HL-60 (cell line): ENCODE measurements at regions not wholly inside any gene's neighbourhood (a gene's known extent, or its start where the extent isn't known, plus 50 kb on each side); places are given as distances from the start of the nearest gene placed in this dataset.

Experiments used
- DNase-seq, 2 experiments: peaks; one replicate each; pipeline ENCODE4 v3.0.0-alpha.2; 2010 to 2020; ENCODE audit warnings: low read depth in 1 of 2, low spot score in 1 of 2
- H3K27ac ChIP-seq: fragments of 250-450 bp; sonication (Bioruptor Pico); replicated peaks from 2 replicates; pipeline ENCODE4 v1.5.1; 2020; ENCODE audit warnings: mild to moderate bottlenecking, moderate library complexity
- H3K27me3 ChIP-seq: fragments of 250-450 bp; sonication (Bioruptor Pico); 2 replicates; pipeline ENCODE4 v1.5.1; 2021; ENCODE audit warnings: mild to moderate bottlenecking, moderate library complexity; ENCODE audit not compliant: insufficient read depth, poor library complexity, severe bottlenecking
- H3K4me3 ChIP-seq: replicated peaks from 2 replicates; pipeline ENCODE4 v1.5.1; 2011; ENCODE audit warnings: mild to moderate bottlenecking, control low read depth, low read length; ENCODE audit not compliant: insufficient read depth
- GABPA ChIP-seq: IDR thresholded peaks from 2 replicates; pipeline ENCODE4 v1.6.1; 2012; ENCODE audit warnings: low read depth
- POLR2AphosphoS5 ChIP-seq: IDR thresholded peaks from 2 replicates; pipeline ENCODE4 v1.6.1; 2012; ENCODE audit warnings: low read depth
- SPI1 ChIP-seq: IDR thresholded peaks from 2 replicates; pipeline ENCODE4 v1.6.1; 2012; ENCODE audit warnings: low read depth, mild to moderate bottlenecking, borderline replicate concordance
- TF ChIP-seq, protein P1 (sequence below): IDR thresholded peaks from 2 replicates; pipeline ENCODE4 v1.6.1; 2012; ENCODE audit warnings: low read depth; ENCODE audit not compliant: insufficient replicate concordance
- TF ChIP-seq, protein P2 (sequence below): IDR thresholded peaks from one replicate; pipeline ENCODE4 v1.5.1; 2011; ENCODE audit warnings: low read length, control low read depth, inconsistent platforms; ENCODE audit not compliant: insufficient read depth

DNA sequence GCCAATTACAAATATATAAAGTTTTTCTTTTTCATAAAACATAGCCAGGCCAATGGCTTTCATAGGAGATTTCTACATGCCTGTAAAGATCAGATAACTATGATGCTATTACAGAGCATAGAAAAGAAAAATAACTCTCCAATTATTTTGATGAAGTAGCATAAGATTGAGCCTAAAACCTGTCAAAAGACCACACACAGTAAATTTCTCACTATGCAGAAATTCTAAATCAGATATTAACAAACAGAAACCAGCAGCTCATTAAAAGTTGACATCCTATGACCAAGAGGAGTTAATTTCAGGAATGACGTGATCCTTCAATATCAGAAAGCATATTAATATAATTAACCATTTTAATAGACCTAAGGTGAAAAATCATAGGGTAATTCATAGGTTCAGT lies 139.0 kb upstream of the PIEZO2 start:
- H3K27ac ChIP-seq, result no peak overlapping the region
- no peak for TF ChIP-seq POLR2AphosphoS5
- H3K27me3 ChIP-seq, result no peaks in the 10 kb centered on the region
- DNase-seq, result no peak
- no peak overlapping the region for H3K4me3 ChIP-seq

DNA sequence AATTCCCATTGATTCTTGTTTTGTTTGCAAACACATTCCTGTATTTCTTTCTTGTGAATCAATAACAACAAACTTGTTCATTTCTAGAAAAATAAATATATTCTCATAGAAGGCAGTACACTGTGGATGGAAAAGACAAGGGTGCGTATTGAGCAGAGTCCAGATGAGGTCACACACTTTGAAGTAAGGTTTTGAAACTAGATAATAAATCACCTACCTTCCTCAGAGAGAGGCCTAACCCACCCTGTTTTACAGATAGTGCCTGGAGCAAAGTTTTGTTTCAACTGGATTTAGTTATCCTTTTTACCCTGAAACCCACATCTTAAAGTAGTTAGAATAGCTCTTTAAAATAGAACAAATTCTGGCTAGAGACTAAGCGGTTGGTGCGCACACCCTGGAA lies 137.1 kb upstream of the PIEZO2 start:
- no peak overlapping the region for H3K4me3 ChIP-seq
- H3K27ac ChIP-seq, result no peak overlapping the region
- no peak for DNase-seq
- TF ChIP-seq POLR2AphosphoS5, result no peak
- TF ChIP-seq SPI1, result no peak
- TF ChIP-seq, protein P1, sequence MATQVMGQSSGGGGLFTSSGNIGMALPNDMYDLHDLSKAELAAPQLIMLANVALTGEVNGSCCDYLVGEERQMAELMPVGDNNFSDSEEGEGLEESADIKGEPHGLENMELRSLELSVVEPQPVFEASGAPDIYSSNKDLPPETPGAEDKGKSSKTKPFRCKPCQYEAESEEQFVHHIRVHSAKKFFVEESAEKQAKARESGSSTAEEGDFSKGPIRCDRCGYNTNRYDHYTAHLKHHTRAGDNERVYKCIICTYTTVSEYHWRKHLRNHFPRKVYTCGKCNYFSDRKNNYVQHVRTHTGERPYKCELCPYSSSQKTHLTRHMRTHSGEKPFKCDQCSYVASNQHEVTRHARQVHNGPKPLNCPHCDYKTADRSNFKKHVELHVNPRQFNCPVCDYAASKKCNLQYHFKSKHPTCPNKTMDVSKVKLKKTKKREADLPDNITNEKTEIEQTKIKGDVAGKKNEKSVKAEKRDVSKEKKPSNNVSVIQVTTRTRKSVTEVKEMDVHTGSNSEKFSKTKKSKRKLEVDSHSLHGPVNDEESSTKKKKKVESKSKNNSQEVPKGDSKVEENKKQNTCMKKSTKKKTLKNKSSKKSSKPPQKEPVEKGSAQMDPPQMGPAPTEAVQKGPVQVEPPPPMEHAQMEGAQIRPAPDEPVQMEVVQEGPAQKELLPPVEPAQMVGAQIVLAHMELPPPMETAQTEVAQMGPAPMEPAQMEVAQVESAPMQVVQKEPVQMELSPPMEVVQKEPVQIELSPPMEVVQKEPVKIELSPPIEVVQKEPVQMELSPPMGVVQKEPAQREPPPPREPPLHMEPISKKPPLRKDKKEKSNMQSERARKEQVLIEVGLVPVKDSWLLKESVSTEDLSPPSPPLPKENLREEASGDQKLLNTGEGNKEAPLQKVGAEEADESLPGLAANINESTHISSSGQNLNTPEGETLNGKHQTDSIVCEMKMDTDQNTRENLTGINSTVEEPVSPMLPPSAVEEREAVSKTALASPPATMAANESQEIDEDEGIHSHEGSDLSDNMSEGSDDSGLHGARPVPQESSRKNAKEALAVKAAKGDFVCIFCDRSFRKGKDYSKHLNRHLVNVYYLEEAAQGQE, result no peak
- no peak for TF ChIP-seq GABPA
- TF ChIP-seq, protein P2, sequence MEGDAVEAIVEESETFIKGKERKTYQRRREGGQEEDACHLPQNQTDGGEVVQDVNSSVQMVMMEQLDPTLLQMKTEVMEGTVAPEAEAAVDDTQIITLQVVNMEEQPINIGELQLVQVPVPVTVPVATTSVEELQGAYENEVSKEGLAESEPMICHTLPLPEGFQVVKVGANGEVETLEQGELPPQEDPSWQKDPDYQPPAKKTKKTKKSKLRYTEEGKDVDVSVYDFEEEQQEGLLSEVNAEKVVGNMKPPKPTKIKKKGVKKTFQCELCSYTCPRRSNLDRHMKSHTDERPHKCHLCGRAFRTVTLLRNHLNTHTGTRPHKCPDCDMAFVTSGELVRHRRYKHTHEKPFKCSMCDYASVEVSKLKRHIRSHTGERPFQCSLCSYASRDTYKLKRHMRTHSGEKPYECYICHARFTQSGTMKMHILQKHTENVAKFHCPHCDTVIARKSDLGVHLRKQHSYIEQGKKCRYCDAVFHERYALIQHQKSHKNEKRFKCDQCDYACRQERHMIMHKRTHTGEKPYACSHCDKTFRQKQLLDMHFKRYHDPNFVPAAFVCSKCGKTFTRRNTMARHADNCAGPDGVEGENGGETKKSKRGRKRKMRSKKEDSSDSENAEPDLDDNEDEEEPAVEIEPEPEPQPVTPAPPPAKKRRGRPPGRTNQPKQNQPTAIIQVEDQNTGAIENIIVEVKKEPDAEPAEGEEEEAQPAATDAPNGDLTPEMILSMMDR, result no peak
- no peaks in the 10 kb centered on the region for H3K27me3 ChIP-seq

DNA sequence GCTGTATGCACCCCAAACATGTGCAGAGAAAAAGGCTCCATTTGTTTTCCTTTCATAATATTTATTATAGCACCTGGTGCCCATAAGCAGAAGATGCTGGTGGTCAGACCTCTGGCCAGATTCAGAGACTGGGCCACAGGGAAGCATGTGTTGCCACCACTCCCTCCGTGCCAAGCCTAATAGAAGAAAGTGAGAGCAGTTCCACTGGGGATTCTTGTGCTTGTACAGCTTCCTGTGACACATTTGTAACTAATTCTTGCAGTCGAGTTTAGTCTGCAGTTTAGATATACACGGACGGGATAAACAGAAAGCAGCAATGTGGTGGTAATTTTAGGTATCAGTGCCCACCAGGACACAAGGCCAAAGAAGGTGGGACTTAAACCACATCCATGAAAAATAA lies 135.4 kb upstream of the PIEZO2 start:
- no peak for DNase-seq
- Histone ChIP-seq H3K27ac (no peak overlapping the region), H3K27me3 (no peaks in the 10 kb centered on the region), H3K4me3 (no peak overlapping the region)
- TF ChIP-seq, protein P2, result no peak
- TF ChIP-seq, protein P1, result no peak
- TF ChIP-seq POLR2AphosphoS5, result no peak
- no peak for TF ChIP-seq GABPA
- no peak for TF ChIP-seq SPI1

DNA sequence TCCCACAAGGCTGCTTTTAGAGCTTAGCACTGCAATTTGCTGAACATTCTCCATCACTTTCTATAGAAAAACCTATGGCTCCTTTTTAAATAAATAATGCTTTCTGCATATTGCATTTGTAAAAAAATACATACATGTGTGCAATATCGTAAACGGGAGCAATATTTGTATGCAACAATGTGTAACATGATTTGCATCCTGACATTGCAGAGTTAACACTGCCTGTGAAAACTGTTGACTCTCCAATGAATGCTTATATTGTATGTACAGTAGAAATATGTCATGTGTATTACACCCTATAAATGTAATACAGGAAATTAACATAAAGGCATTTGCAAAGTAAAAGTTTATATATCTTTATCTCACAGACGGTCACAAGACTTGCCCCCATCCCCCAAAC lies 135.0 kb upstream of the PIEZO2 start:
- no peak overlapping the region for H3K4me3 ChIP-seq
- H3K27ac ChIP-seq, result no peak overlapping the region
- TF ChIP-seq SPI1, result no peak
- no peak for TF ChIP-seq GABPA
- TF ChIP-seq, protein P1, result no peak
- no peak for TF ChIP-seq POLR2AphosphoS5
- TF ChIP-seq, protein P2, result no peak
- no peaks in the 10 kb centered on the region for H3K27me3 ChIP-seq
- no peak for DNase-seq
